Breast epithelium (tissue), 4 donors: ENCODE measurements at regions not wholly inside any gene's neighbourhood (a gene's known extent, or its start where the extent isn't known, plus 50 kb on each side); places are given as distances from the start of the nearest gene placed in this dataset.
A peak's percentile ranks its signal among the peaks of the same experiment; 100 is the strongest.

Experiments used
- DNase-seq, 2 donors: peaks; one replicate each; pipeline ENCODE4 v3.0.0-alpha.2; 2019; ENCODE audit warnings: low spot score in 2 of 2
- H3K27ac ChIP-seq, 2 donors: fragments of 200-600 bp; sonication (generic) in 1 of 2; one replicate each; pipeline ENCODE4 v1.5.1; 2016 to 2019; ENCODE audit warnings: mild to moderate bottlenecking in 1 of 2
- H3K27me3 ChIP-seq, 2 donors: fragments of 200-600 bp; sonication (generic) in 1 of 2; one replicate each; pipeline versions ENCODE4 v1.5.1 to v1.6.0; 2017 to 2019; ENCODE audit warnings: control low read depth in 1 of 2, mild to moderate bottlenecking in 1 of 2
- H3K36me3 ChIP-seq: fragments of 200-600 bp; one replicate; pipeline ENCODE4 v1.5.1; 2019
- H3K4me1 ChIP-seq, 2 donors: fragments of 200-600 bp; sonication (generic); one replicate each; pipeline ENCODE4 v1.5.1; 2016 to 2019; ENCODE audit warnings: control low read depth in 1 of 2
- H3K4me3 ChIP-seq, 3 donors: fragments of 200-600 bp; sonication (generic); 1 replicate in 2 of 3; 2 replicates in 1 of 3; pipeline ENCODE4 v1.5.1; 2016 to 2019; ENCODE audit warnings: mild to moderate bottlenecking in 3 of 3, moderate library complexity in 2 of 3
- H3K9me3 ChIP-seq, 2 donors: fragments of 200-600 bp; sonication (generic) in 1 of 2; one replicate each; pipeline ENCODE4 v1.5.1; 2016 to 2019; ENCODE audit warnings: control low read depth in 1 of 2
- CTCF ChIP-seq, 3 donors: fragments of 450-650 bp; IDR thresholded peaks; one replicate each; pipeline ENCODE4 v1.5.1; 2016 to 2017; ENCODE audit warnings: antibody characterized with exemption in 3 of 3, mild to moderate bottlenecking in 3 of 3, moderate library complexity in 3 of 3
- POLR2A ChIP-seq: fragments of 450-650 bp; IDR thresholded peaks from one replicate; pipeline ENCODE4 v1.6.1; 2016; ENCODE audit warnings: antibody characterized with exemption, mild to moderate bottlenecking, moderate library complexity
- POLR2AphosphoS5 ChIP-seq, 3 donors: sonication (generic); formaldehyde crosslinking; IDR thresholded peaks; one replicate each; pipeline ENCODE4 v1.6.1; 2017; ENCODE audit warnings: antibody characterized with exemption in 3 of 3
- intact Hi-C: fragments of 100-400 bp; cut with DNase I; formaldehyde crosslinking; loops from one replicate; pipeline ENCODE4 v1.15.1; 2023; ENCODE audit warnings: low total_unique reads

GRCh38 chr9:36487482-36488388, 85.0 kb upstream of the MELK start:
- H3K4me3 ChIP-seq = peak overlapping the region; percentile 73 to 92 (median 86)
- peak; percentile 26 for TF ChIP-seq POLR2A
- peak; percentile 42 to 75 (median 53) for TF ChIP-seq POLR2AphosphoS5 (IDR thresholded peaks at IDR 0.05)
- TF ChIP-seq CTCF (IDR thresholded peaks at IDR 0.05) = peak in 1 of 3 donors; percentile 25
- H3K27me3 ChIP-seq = no peaks in the 10 kb centered on the region
- no peaks in the 10 kb centered on the region for H3K9me3 ChIP-seq
- intact Hi-C loops = no loop called here
- no peaks in the 10 kb centered on the region for H3K36me3 ChIP-seq
- peaks cover 0 to 4% of the 10 kb centered on the region in 2 donors for H3K4me1 ChIP-seq
- H3K27ac ChIP-seq = peak overlapping the region; percentile 89 to 90
- DNase-seq = peak; percentile 79 to 81

- TF ChIP-seq POLR2AphosphoS5 (IDR thresholded peaks at IDR 0.05) = no peak
- TF ChIP-seq CTCF (IDR thresholded peaks at IDR 0.05) = no peak
- TF ChIP-seq POLR2A = no peak
- Histone ChIP-seq H3K27me3 (no peaks in the 10 kb centered on the region), H3K4me3 (peak overlapping the region; percentile 73 to 92 (median 86)), H3K4me1 (peaks cover 0 to 4% of the 10 kb centered on the region in 2 donors), H3K36me3 (no peaks in the 10 kb centered on the region), H3K9me3 (no peaks in the 10 kb centered on the region), H3K27ac (peak overlapping the region; percentile 89 to 90)
- peak in 1 of 2 donors; percentile 19 for DNase-seq
- intact Hi-C loops = no loop called here
Observed at GRCh38 chr9:36486933-36487481, 85.7 kb upstream of the MELK start.

- H3K27ac ChIP-seq = peak overlapping the region; percentile 89 to 90
- H3K36me3 ChIP-seq = no peaks in the 10 kb centered on the region
- TF ChIP-seq POLR2AphosphoS5 (IDR thresholded peaks at IDR 0.05) (no peak), POLR2A (no peak), CTCF (IDR thresholded peaks at IDR 0.05) (no peak)
- peak overlapping the region; percentile 73 to 92 (median 86) for H3K4me3 ChIP-seq
- no peak for DNase-seq
- H3K27me3 ChIP-seq = no peaks in the 10 kb centered on the region
- H3K9me3 ChIP-seq = no peaks in the 10 kb centered on the region
- peaks cover 0 to 4% of the 10 kb centered on the region in 2 donors for H3K4me1 ChIP-seq
- intact Hi-C loops = no loop called here
Observed at GRCh38 chr9:36486329-36486932, 86.3 kb upstream of the MELK start.

GRCh38 chr9:36485647-36486328, 85.7 kb upstream of the RNF38 start:
- H3K4me1 ChIP-seq = peaks cover 0 to 4% of the 10 kb centered on the region in 2 donors
- no peaks in the 10 kb centered on the region for H3K9me3 ChIP-seq
- intact Hi-C loops = no loop called here
- peak overlapping the region; percentile 89 to 90 for H3K27ac ChIP-seq
- H3K27me3 ChIP-seq = no peaks in the 10 kb centered on the region
- H3K4me3 ChIP-seq = peak overlapping the region; percentile 73 to 92 (median 86)
- no peaks in the 10 kb centered on the region for H3K36me3 ChIP-seq
- no peak for DNase-seq
- no peak for TF ChIP-seq CTCF (IDR thresholded peaks at IDR 0.05)
- TF ChIP-seq POLR2A = no peak
- no peak for TF ChIP-seq POLR2AphosphoS5 (IDR thresholded peaks at IDR 0.05)
